ENCODE measurements at regions not wholly inside any gene's neighbourhood (a gene's known extent, or its start where the extent isn't known, plus 50 kb on each side); places are given as distances from the start of the nearest gene placed in this dataset.

GRCh38 chr20:39146394-39146793 is 184.2 kb downstream of the DHX35 start:
- Histone ChIP-seq H4K20me1 (ENCODE audit: insufficient read depth, low read length) (no peaks in the 10 kb centered on the region), H3K79me2 (ENCODE audit: insufficient read depth, low read length) (no peaks in the 10 kb centered on the region), H3K4me2 (ENCODE audit: low read length) (no peak overlapping the region), H3K9me2 (ENCODE audit: low read depth, low read length) (no peaks in the 10 kb centered on the region), H3K9me3 (ENCODE audit: low read length) (no peaks in the 10 kb centered on the region), H3K9ac (ENCODE audit: low read length) (no peak overlapping the region), H2AFZ (ENCODE audit: low read length) (no peak overlapping the region), H3K4me1 (ENCODE audit: insufficient read depth, low read length, severe bottlenecking) (no peaks in the 10 kb centered on the region), H3K4me3 (ENCODE audit: low read depth, low read length, poor library complexity, severe bottlenecking) (no peak overlapping the region), H3K27me3 (ENCODE audit: insufficient read depth, low read length) (peaks cover 8% of the 10 kb centered on the region; the same call in 1 of the 2 replicates), H3F3A (ENCODE audit: insufficient read depth, low read length) (no peaks in the 10 kb centered on the region), H3K27ac (ENCODE audit: low read depth, low read length, poor library complexity, severe bottlenecking) (no peak overlapping the region), H3K36me3 (ENCODE audit: insufficient read depth, low read length) (no peaks in the 10 kb centered on the region)
- TF ChIP-seq, protein P1, sequence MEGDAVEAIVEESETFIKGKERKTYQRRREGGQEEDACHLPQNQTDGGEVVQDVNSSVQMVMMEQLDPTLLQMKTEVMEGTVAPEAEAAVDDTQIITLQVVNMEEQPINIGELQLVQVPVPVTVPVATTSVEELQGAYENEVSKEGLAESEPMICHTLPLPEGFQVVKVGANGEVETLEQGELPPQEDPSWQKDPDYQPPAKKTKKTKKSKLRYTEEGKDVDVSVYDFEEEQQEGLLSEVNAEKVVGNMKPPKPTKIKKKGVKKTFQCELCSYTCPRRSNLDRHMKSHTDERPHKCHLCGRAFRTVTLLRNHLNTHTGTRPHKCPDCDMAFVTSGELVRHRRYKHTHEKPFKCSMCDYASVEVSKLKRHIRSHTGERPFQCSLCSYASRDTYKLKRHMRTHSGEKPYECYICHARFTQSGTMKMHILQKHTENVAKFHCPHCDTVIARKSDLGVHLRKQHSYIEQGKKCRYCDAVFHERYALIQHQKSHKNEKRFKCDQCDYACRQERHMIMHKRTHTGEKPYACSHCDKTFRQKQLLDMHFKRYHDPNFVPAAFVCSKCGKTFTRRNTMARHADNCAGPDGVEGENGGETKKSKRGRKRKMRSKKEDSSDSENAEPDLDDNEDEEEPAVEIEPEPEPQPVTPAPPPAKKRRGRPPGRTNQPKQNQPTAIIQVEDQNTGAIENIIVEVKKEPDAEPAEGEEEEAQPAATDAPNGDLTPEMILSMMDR (IDR thresholded peaks at IDR 0.05; ENCODE audit: low read length) = no peak
- TF ChIP-seq EZH2 (IDR thresholded peaks at IDR 0.05; ENCODE audit: borderline replicate concordance, low read length) = no peak

DNA sequence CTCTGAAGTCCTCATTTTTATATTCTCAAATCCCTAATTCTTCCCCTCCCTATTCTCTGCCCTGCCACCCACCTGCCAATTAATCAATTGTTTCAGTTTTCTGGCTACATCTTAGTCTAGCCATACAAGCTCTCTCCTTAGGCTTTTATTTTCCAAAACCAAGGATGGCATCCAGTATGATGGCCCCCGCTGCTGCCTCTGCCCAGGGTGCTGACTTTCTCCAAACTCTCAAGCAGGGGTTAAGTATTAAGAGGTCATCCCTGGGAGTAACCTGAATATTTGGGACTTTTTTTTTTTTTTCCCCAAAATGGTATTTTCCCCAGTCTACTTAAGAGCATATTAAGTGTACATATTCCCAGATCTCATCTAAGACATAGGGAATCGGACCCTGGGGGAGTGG is 183.8 kb downstream of the DHX35 start:
- H4K20me1 ChIP-seq (ENCODE audit: insufficient read depth, low read length) = no peaks in the 10 kb centered on the region
- TF ChIP-seq, protein P1 (IDR thresholded peaks at IDR 0.05; ENCODE audit: low read length) = no peak
- TF ChIP-seq EZH2 (IDR thresholded peaks at IDR 0.05; ENCODE audit: borderline replicate concordance, low read length) = no peak

GRCh38 chr20:39144757-39145156 is 182.6 kb downstream of the DHX35 start:
- H3K4me3 ChIP-seq (ENCODE audit: low read depth, low read length, poor library complexity, severe bottlenecking) = no peak overlapping the region
- H3K27ac ChIP-seq (ENCODE audit: low read depth, low read length, poor library complexity, severe bottlenecking) = no peak overlapping the region
- no peaks in the 10 kb centered on the region for H3K79me2 ChIP-seq (ENCODE audit: insufficient read depth, low read length)
- H3K9me3 ChIP-seq (ENCODE audit: low read length) = no peaks in the 10 kb centered on the region
- H4K20me1 ChIP-seq (ENCODE audit: insufficient read depth, low read length) = no peaks in the 10 kb centered on the region
- no peak overlapping the region for H2AFZ ChIP-seq (ENCODE audit: low read length)
- no peaks in the 10 kb centered on the region for H3F3A ChIP-seq (ENCODE audit: insufficient read depth, low read length)
- H3K27me3 ChIP-seq (ENCODE audit: insufficient read depth, low read length) = peaks cover 5% of the 10 kb centered on the region; the same call in 1 of the 2 replicates
- no peak overlapping the region for H3K4me2 ChIP-seq (ENCODE audit: low read length)
- TF ChIP-seq EZH2 (IDR thresholded peaks at IDR 0.05; ENCODE audit: borderline replicate concordance, low read length) = no peak
- TF ChIP-seq, protein P1 (IDR thresholded peaks at IDR 0.05; ENCODE audit: low read length) = no peak
- no peaks in the 10 kb centered on the region for H3K9me2 ChIP-seq (ENCODE audit: low read depth, low read length)
- no peaks in the 10 kb centered on the region for H3K36me3 ChIP-seq (ENCODE audit: insufficient read depth, low read length)
- H3K4me1 ChIP-seq (ENCODE audit: insufficient read depth, low read length, severe bottlenecking) = no peaks in the 10 kb centered on the region
- no peak overlapping the region for H3K9ac ChIP-seq (ENCODE audit: low read length)

More for the DNA sequence above, 183.8 kb downstream of the DHX35 start:
- Histone ChIP-seq H3K27me3 (ENCODE audit: insufficient read depth, low read length) (peaks cover 8% of the 10 kb centered on the region; the same call in 1 of the 2 replicates), H3K9me2 (ENCODE audit: low read depth, low read length) (no peaks in the 10 kb centered on the region), H2AFZ (ENCODE audit: low read length) (no peak overlapping the region), H3K27ac (ENCODE audit: low read depth, low read length, poor library complexity, severe bottlenecking) (no peak overlapping the region), H3K4me3 (ENCODE audit: low read depth, low read length, poor library complexity, severe bottlenecking) (no peak overlapping the region), H3K9me3 (ENCODE audit: low read length) (no peaks in the 10 kb centered on the region), H3K79me2 (ENCODE audit: insufficient read depth, low read length) (no peaks in the 10 kb centered on the region), H3K4me1 (ENCODE audit: insufficient read depth, low read length, severe bottlenecking) (no peaks in the 10 kb centered on the region), H3K9ac (ENCODE audit: low read length) (no peak overlapping the region), H3F3A (ENCODE audit: insufficient read depth, low read length) (no peaks in the 10 kb centered on the region), H3K4me2 (ENCODE audit: low read length) (no peak overlapping the region), H3K36me3 (ENCODE audit: insufficient read depth, low read length) (no peaks in the 10 kb centered on the region)
